Spinal cord (tissue), 9 donors: ENCODE measurements at regions not wholly inside any gene's neighbourhood (a gene's known extent, or its start where the extent isn't known, plus 50 kb on each side); places are given as distances from the start of the nearest gene placed in this dataset.
A peak's percentile ranks its signal among the peaks of the same experiment; 100 is the strongest.

Experiments used
- DNase-seq, 6 donors: peaks; one replicate each; pipeline versions ENCODE4 v3.0.0 to v3.0.0-alpha.2; 2013 to 2015; ENCODE audit warnings: low spot score in 6 of 6, low read depth in 4 of 6
- H3K27ac ChIP-seq: one replicate; pipeline ENCODE4 v1.5.1; 2013; ENCODE audit warnings: low read depth, low read length, control low read depth
- H3K27me3 ChIP-seq: one replicate; pipeline ENCODE4 v1.6.1; 2013; ENCODE audit warnings: low read length; ENCODE audit not compliant: control insufficient read depth, insufficient read depth
- H3K36me3 ChIP-seq: one replicate; pipeline ENCODE4 v1.6.1; 2013; ENCODE audit warnings: low read length; ENCODE audit not compliant: control insufficient read depth, insufficient read depth
- H3K4me1 ChIP-seq: one replicate; pipeline ENCODE4 v1.6.1; 2013; ENCODE audit warnings: low read length; ENCODE audit not compliant: control insufficient read depth, insufficient read depth
- H3K4me3 ChIP-seq: one replicate; pipeline ENCODE4 v1.5.1; 2013; ENCODE audit warnings: low read depth, low read length, control low read depth
- H3K9me3 ChIP-seq: one replicate; pipeline ENCODE4 v1.6.1; 2013; ENCODE audit warnings: low read length; ENCODE audit not compliant: control insufficient read depth, insufficient read depth
- WGBS: methylation state at CpG from one replicate; pipeline ENCODE4 v1.1.5; 2013; ENCODE audit warnings: missing lambda C conversion rate; ENCODE audit not compliant: insufficient coverage; 5-methylcytosine and 5-hydroxymethylcytosine counted together
- donor health status: healthy.

DNA sequence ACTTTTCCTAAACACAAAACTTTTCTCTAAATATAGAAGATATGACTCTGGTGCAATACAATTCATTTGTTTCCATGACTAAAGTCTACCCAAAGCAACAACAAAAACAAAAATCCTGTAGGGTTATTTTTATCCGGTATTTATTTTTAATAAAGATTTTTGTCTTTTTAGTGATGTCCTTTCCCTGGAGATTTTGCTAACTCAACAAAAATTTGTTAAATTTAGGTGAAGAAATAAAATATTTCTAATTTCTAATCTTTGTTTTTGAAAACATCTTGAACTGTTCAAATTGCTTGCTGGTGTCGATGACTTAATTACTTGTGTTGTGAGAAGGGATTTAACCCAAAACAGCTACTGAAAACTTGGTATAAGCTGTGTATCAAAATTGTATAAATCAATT lies 741.8 kb downstream of the HDGFL1 start:
- WGBS, result no CpG with 5 or more reads among the region's 2 CpGs

DNA sequence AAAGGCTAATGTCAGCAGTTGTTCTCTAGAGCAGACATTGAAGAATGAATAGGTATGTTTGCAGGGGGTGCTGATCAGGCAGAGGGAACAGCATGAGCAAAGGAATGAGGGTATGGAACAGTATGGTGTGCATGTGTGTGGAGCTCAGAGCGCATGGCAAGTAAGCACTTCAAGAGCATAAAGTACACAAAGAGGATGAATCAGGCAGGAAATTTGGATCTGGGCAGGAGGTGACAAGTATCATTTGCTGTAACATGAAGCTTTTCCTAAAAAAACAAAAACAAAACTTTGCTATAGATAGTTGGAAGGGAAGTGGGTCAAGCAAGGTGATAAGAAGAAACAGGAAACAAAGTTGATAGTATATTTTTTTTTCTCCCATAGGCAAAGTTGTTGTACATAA lies 746.8 kb downstream of the HDGFL1 start:
- WGBS, result 100% methylated on average over 1 of the region's 1 CpG
- Histone ChIP-seq H3K4me1 (no peaks in the 10 kb centered on the region), H3K27me3 (no peaks in the 10 kb centered on the region), H3K27ac (no peak overlapping the region), H3K4me3 (no peak overlapping the region), H3K9me3 (no peaks in the 10 kb centered on the region), H3K36me3 (no peaks in the 10 kb centered on the region)
- DNase-seq, result no peak

More for the DNA sequence above, 741.8 kb downstream of the HDGFL1 start:
- Histone ChIP-seq H3K36me3 (no peaks in the 10 kb centered on the region), H3K4me1 (no peaks in the 10 kb centered on the region), H3K9me3 (no peaks in the 10 kb centered on the region), H3K27me3 (no peaks in the 10 kb centered on the region), H3K4me3 (no peak overlapping the region), H3K27ac (no peak overlapping the region)
- no peak for DNase-seq

DNA sequence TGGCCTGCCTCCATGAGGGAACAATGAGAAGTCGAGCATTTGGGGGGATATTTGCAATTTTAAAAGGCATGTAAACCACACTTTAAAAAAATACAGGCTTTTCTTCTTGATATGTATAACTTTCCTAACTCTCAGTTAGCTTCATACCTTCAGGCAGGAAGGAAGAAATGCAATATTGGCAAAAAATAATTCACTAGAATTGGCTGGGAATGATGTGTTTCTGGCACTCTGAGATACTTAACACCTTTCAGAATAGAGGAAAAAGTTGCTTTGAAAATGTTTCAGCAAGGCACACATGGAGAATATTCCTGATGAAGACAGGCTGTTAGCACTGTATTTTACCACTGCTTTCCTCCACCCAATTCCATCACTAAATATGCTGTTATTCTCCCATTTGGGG lies 747.6 kb downstream of the HDGFL1 start:
- H3K27ac ChIP-seq, result no peak overlapping the region
- H3K4me3 ChIP-seq, result no peak overlapping the region
- no CpG with 5 or more reads among the region's 1 CpG for WGBS
- no peaks in the 10 kb centered on the region for H3K9me3 ChIP-seq
- no peaks in the 10 kb centered on the region for H3K4me1 ChIP-seq
- DNase-seq, result peak in 1 of 6 donors; percentile 55
- H3K36me3 ChIP-seq, result no peaks in the 10 kb centered on the region
- no peaks in the 10 kb centered on the region for H3K27me3 ChIP-seq

DNA sequence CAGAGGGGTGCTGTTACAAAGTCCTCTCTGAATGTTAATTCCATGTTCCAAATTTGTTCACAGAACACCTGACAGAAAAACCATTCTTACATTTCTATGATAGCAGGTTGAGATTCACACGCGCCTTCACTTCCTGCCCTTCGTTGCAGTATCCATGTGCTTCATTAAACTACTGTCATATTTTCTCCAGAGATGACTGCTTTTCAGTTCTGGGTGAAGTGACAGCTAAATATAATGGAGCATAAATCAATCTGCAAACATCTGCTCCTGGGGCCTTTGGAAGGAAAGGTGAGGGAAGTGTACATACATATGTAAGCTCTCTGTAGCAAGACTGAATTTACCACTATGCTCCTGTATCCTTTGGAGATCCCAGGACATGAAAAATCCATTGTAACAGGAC lies 750.2 kb downstream of the HDGFL1 start:
- Histone ChIP-seq H3K9me3 (no peaks in the 10 kb centered on the region), H3K36me3 (no peaks in the 10 kb centered on the region), H3K4me1 (no peaks in the 10 kb centered on the region), H3K27me3 (no peaks in the 10 kb centered on the region), H3K27ac (no peak overlapping the region), H3K4me3 (no peak overlapping the region)
- whole genome bisulfite sequencing, result no CpG with 5 or more reads among the region's 3 CpGs
- DNase-seq, result peak in 2 of 6 donors; percentile 2 to 35

DNA sequence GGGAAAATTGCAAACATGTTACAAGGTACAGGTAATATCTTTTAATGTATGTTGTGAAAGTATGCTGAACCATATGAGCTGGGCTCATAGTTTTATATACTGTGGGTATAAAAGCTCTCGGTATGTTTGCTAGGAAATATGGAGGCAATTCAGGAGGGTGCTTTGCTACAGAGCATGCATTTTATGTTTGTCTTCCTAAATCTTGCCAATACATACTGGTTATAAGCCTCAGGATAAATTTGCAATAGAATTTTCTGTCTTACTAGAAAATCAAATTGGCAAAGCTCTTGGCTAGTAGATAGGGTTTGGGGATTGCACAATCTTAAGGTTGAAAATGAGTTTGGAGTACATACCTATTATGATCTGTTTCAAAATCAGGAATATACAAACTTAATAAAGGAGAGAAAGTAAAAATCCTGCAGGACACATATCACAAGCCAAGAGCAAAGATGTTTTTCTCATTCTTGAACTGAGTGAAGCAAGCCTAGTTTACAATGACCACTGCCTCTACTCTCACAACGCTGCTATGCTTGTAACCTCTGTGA lies 751.2 kb downstream of the HDGFL1 start:
- DNase-seq, result peak in 2 of 6 donors; percentile 7 to 27
- H3K4me3 ChIP-seq, result no peak overlapping the region
- no peaks in the 10 kb centered on the region for H3K27me3 ChIP-seq
- H3K27ac ChIP-seq, result no peak overlapping the region
- H3K4me1 ChIP-seq, result no peaks in the 10 kb centered on the region
- WGBS, result no CpG with 5 or more reads among the region's 2 CpGs
- H3K36me3 ChIP-seq, result no peaks in the 10 kb centered on the region
- no peaks in the 10 kb centered on the region for H3K9me3 ChIP-seq

DNA sequence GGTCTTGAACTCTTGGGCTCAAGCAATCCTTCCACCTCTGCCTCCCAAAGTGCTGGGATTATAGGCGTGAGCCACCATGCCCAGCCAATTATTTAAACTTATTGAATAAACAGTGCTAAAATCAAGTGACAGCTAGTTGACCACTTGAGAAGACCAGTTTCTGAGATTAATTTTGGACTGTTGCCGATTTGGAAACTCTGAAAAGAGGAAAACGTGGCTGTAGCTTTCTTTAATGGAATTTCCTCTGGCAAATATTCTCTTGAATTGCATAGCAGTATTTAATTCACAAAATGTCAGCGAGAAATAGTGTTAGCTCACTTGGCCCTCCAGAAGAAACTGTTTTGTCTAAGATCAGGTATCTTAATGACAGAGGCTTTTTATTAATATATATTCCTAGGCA lies 754.5 kb downstream of the HDGFL1 start:
- Histone ChIP-seq H3K27ac (no peak overlapping the region), H3K4me3 (no peak overlapping the region), H3K36me3 (no peaks in the 10 kb centered on the region), H3K4me1 (no peaks in the 10 kb centered on the region), H3K9me3 (no peaks in the 10 kb centered on the region), H3K27me3 (no peaks in the 10 kb centered on the region)
- WGBS, result 89% methylated on average over 2 of the region's 4 CpGs
- no peak for DNase-seq

DNA sequence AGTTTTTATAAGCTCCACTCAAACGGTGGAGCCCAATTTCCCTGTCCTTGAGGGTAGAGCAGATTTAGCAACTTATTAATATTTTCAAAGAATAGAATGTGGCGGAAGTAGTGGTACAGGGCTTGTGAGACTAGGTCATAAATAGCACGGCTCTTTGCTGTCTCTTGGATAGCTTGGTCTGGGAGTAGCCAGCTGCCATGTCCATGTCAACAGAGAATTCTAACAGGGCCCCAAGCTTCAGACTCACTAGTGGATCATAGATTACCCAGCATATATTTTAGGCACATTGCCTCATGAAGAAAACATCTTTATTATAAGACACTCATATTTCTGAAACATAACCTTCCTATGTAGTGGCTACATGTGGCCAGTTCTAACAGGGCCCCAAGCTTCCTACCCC lies 755.7 kb downstream of the HDGFL1 start:
- DNase-seq, result no peak
- no CpG with 5 or more reads among the region's 3 CpGs for WGBS
- H3K9me3 ChIP-seq, result no peaks in the 10 kb centered on the region
- H3K27me3 ChIP-seq, result no peaks in the 10 kb centered on the region
- no peaks in the 10 kb centered on the region for H3K4me1 ChIP-seq
- H3K27ac ChIP-seq, result no peak overlapping the region
- no peak overlapping the region for H3K4me3 ChIP-seq
- no peaks in the 10 kb centered on the region for H3K36me3 ChIP-seq

DNA sequence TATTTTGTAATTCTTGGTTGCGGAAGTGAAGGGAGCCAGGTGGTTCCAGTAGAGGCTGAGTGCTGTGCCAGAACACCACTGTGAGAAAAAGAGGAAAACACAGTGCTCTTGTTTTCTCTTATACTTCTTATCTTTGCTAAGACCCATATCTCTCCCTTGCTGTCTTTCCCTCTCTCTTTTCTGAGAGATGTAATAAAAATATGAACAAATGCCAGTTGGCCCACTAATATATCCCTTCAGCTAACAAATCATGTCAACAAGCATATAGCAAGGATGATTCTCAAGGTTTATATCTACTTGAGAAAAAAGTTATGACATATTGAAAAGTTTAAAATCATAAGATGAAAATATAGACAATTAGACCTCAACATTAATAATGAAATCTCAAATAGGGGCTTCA lies 758.3 kb downstream of the HDGFL1 start:
- no peaks in the 10 kb centered on the region for H3K4me1 ChIP-seq
- no peaks in the 10 kb centered on the region for H3K9me3 ChIP-seq
- H3K27ac ChIP-seq, result no peak overlapping the region
- H3K36me3 ChIP-seq, result no peaks in the 10 kb centered on the region
- no peak for DNase-seq
- no peak overlapping the region for H3K4me3 ChIP-seq
- H3K27me3 ChIP-seq, result no peaks in the 10 kb centered on the region
- WGBS, result no CpG with 5 or more reads among the region's 1 CpG

DNA sequence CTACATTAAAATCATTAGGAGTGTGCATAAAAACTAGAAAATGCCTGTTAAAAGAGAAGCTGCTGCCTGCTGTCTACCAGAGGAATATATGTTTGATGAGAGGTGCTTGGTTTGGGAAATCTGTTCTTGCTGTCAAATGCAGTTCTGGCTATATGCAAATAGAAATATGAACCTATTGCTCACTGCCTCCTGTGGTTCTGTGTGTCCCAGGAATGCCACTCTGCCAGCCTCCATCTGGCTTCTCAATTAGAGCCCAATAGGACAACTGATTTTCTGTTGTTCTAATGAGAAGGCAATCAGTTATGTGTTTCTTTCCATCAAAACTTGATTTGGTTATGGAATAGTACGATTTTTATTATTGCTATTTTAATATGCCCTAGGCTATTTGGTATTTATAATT lies 759.7 kb downstream of the HDGFL1 start:
- no peak overlapping the region for H3K4me3 ChIP-seq
- no peak overlapping the region for H3K27ac ChIP-seq
- no peaks in the 10 kb centered on the region for H3K27me3 ChIP-seq
- no peaks in the 10 kb centered on the region for H3K36me3 ChIP-seq
- WGBS, result no CpG with 5 or more reads among the region's 1 CpG
- peak in 2 of 6 donors; percentile 4 to 76 for DNase-seq
- no peaks in the 10 kb centered on the region for H3K9me3 ChIP-seq
- H3K4me1 ChIP-seq, result no peaks in the 10 kb centered on the region

DNA sequence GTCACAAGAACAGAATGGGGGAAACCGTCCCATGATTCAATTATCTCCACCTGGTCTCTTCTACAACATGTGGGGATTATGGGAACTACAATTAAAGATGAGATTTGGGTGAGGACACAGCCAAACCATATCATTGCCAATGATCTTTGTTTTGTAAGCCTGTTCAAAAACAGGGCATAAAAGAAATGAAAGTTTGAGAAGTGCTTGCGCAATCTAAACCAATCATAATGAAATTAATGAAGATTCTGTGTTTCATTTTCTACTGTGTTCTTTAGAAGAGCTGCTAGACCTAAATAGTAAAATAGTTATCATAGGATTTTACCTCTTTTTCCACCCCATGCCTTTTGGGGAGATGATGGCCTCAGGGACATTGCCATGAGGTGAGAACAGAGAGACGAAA lies 761.3 kb downstream of the HDGFL1 start:
- no peaks in the 10 kb centered on the region for H3K9me3 ChIP-seq
- H3K4me3 ChIP-seq, result no peak overlapping the region
- WGBS, result no CpG with 5 or more reads among the region's 3 CpGs
- H3K4me1 ChIP-seq, result no peaks in the 10 kb centered on the region
- no peak overlapping the region for H3K27ac ChIP-seq
- H3K36me3 ChIP-seq, result no peaks in the 10 kb centered on the region
- no peaks in the 10 kb centered on the region for H3K27me3 ChIP-seq
- no peak for DNase-seq
